ENCODE measurements at regions not wholly inside any gene's neighbourhood (a gene's known extent, or its start where the extent isn't known, plus 50 kb on each side); places are given as distances from the start of the nearest gene placed in this dataset. TPM values are rescaled to one million over a fixed set of nuclear protein-coding genes. Genes with fewer than 3 reads are reported as not detected.
"Not testable (repeated sequence)": the region's sequence is repeated elsewhere in the genome, so short reads cannot be mapped to it uniquely, and the experiment has no call there.

DNA sequence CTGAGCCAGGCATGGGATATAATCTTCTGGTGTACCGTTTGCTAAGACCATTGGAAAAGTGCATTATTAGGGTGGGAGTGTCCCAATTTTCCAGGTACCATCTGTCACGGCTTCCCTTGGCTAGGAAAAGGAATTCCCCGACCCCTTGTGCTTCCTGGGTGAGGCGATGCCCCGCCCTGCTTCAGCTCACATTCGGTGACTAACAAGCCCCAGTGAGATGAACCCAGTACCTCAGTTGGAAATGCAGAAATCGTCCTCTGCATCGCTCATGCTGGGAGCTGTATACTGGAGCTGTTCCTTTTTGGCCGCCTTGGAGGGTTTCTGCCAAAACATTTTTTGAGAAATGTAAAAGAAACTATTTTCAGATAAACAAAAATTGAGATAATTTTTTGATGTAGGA lies 53.6 kb upstream of the KCTD8 start:
- not testable (repeated sequence) for H3K36me3 ChIP-seq (ENCODE audit: control insufficient read depth, insufficient read depth, low read length); H3K4me1 ChIP-seq (ENCODE audit: control insufficient read depth, insufficient read depth, low read length); H3K27ac ChIP-seq (ENCODE audit: low read depth, low read length); H3K9me3 ChIP-seq (ENCODE audit: control insufficient read depth, insufficient read depth, low read length); H3K4me3 ChIP-seq (ENCODE audit: low read depth, low read length); DNase-seq (ENCODE audit: low read depth in 4 of 6, low spot score in 6 of 6); H3K27me3 ChIP-seq (ENCODE audit: control insufficient read depth, insufficient read depth, low read length)
- 96% methylated on average over 7 of the region's 9 CpGs for WGBS (ENCODE audit: insufficient coverage)

Small RNA genes in the stretch of these regions (small RNA-seq; reads per million reads assigned to genes)
- not detected for gene AC093852.1 (ENCODE audit: low replicate concordance)

All from spinal cord (tissue), 10 donors.